ENCODE measurements at regions not wholly inside any gene's neighbourhood (a gene's known extent, or its start where the extent isn't known, plus 50 kb on each side); places are given as distances from the start of the nearest gene placed in this dataset.

GRCh38 chr10:28812384-28813372, 135.4 kb downstream of the BAMBI start:
- no peak for TF ChIP-seq CTCF (conservative IDR thresholded peaks at IDR 0.05)
- TF ChIP-seq ZFX (IDR thresholded peaks at IDR 0.05): no peak
- H3K27ac ChIP-seq: no peak overlapping the region; the same call in 1 of the 2 replicates

GRCh38 chr10:28815681-28816080, 138.4 kb downstream of the BAMBI start:
- no peak overlapping the region for H3K27ac ChIP-seq
- TF ChIP-seq CTCF (conservative IDR thresholded peaks at IDR 0.05) (no peak), ZFX (IDR thresholded peaks at IDR 0.05) (no peak)

GRCh38 chr10:28822719-28823464, 145.6 kb downstream of the BAMBI start:
- no peak for TF ChIP-seq CTCF (conservative IDR thresholded peaks at IDR 0.05)
- TF ChIP-seq ZFX (IDR thresholded peaks at IDR 0.05): no peak
- H3K27ac ChIP-seq: no peak overlapping the region

GRCh38 chr10:28823501-28824075, 146.3 kb downstream of the BAMBI start:
- TF ChIP-seq CTCF (conservative IDR thresholded peaks at IDR 0.05): no peak
- TF ChIP-seq ZFX (IDR thresholded peaks at IDR 0.05): no peak

GRCh38 chr10:28833313-28833712, 156.0 kb downstream of the BAMBI start:
- no peak for TF ChIP-seq CTCF (conservative IDR thresholded peaks at IDR 0.05)
- TF ChIP-seq ZFX (IDR thresholded peaks at IDR 0.05): no peak
- H3K27ac ChIP-seq: peak overlapping the region; percentile 70

More at GRCh38 chr10:28823501-28824075, 146.3 kb downstream of the BAMBI start:
- H3K27ac ChIP-seq: no peak overlapping the region

- TF ChIP-seq ZFX (IDR thresholded peaks at IDR 0.05): no peak
- no peak for TF ChIP-seq CTCF (conservative IDR thresholded peaks at IDR 0.05)
- H3K27ac ChIP-seq: no peak overlapping the region
These were observed 159.1 kb downstream of the BAMBI start for GRCh38 chr10:28836435-28836743.
